H1 (cell line): ENCODE measurements at regions not wholly inside any gene's neighbourhood (a gene's known extent, or its start where the extent isn't known, plus 50 kb on each side); places are given as distances from the start of the nearest gene placed in this dataset.

Source experiments
- CTCF ChIA-PET: fragments of 300-600 bp; sonication (Branson Sonifier 250); formaldehyde crosslinking; loops from one replicate; lab custom pipeline; 2021; ENCODE audit not compliant: partially characterized antibody; lab: Charles Lee
- POLR2A ChIA-PET: fragments of 300-600 bp; sonication (Branson Sonifier 250); formaldehyde crosslinking; loops from one replicate; lab custom pipeline; 2021; ENCODE audit warnings: inconsistent platforms; ENCODE audit not compliant: partially characterized antibody; lab: Charles Lee
- DNase-seq, 2 experiments: peaks; one replicate each; pipeline versions ENCODE4 v3.0.0 to v3.0.0-alpha.2; 2010 to 2022; ENCODE audit warnings: low spot score in 2 of 2, low read depth in 1 of 2, mixed read lengths in 1 of 2
- FAIRE-seq: peaks from 2 replicates; lab custom pipeline; 2011; peaks lifted over from hg19 to GRCh38; lab: Jason Lieb, UNC
- H2AFZ ChIP-seq: 2 replicates; pipeline ENCODE4 v1.8.1; 2012; ENCODE audit warnings: low read length, inconsistent platforms
- H2AK5ac ChIP-seq: 2 replicates; pipeline ENCODE4 v1.6.1; 2013; ENCODE audit warnings: low read depth, low read length
- H2BK120ac ChIP-seq: replicated peaks from 2 replicates; pipeline ENCODE3; 2013; ENCODE audit warnings: low read depth, low read length, inconsistent platforms
- H2BK12ac ChIP-seq: 2 replicates; pipeline ENCODE4 v1.6.1; 2013; ENCODE audit warnings: low read depth, low read length
- H2BK15ac ChIP-seq: 2 replicates; pipeline ENCODE4 v1.6.1; 2013; ENCODE audit warnings: low read length
- H2BK20ac ChIP-seq: 2 replicates; pipeline ENCODE4 v1.6.1; 2013; ENCODE audit warnings: low read length
- H2BK5ac ChIP-seq: 2 replicates; pipeline ENCODE4 v1.6.1; 2013; ENCODE audit warnings: low read depth, low read length
- H3K14ac ChIP-seq: 2 replicates; pipeline ENCODE4 v1.6.1; 2013; ENCODE audit warnings: inconsistent platforms; ENCODE audit not compliant: insufficient read length
- H3K18ac ChIP-seq: 2 replicates; pipeline ENCODE4 v1.6.1; 2013; ENCODE audit warnings: low read length; ENCODE audit errors: extremely low read depth
- H3K23ac ChIP-seq: 2 replicates; pipeline ENCODE4 v1.6.1; 2013; ENCODE audit warnings: inconsistent platforms; ENCODE audit not compliant: insufficient read length
- H3K23me2 ChIP-seq: 2 replicates; pipeline ENCODE4 v1.6.1; 2013; ENCODE audit warnings: low read depth, low read length
- H3K27ac ChIP-seq: 2 replicates; pipeline ENCODE4 v1.6.1; 2011; ENCODE audit warnings: low read depth, low read length, inconsistent platforms
- H3K27me3 ChIP-seq, 4 experiments: replicated peaks in 1 of 4; 1 replicate in 1 of 4; 2 replicates in 3 of 4; pipeline versions ENCODE4 v1.6.1 to v1.8.1; 2011 to 2013; ENCODE audit warnings: low read length in 3 of 4, mild to moderate bottlenecking in 3 of 4, inconsistent platforms in 2 of 4, mixed read lengths in 2 of 4, moderate library complexity in 1 of 4; ENCODE audit not compliant: control insufficient read depth in 3 of 4, insufficient read depth in 3 of 4; ENCODE audit errors: extremely low read depth in 1 of 4
- H3K36me3 ChIP-seq, 4 experiments: 2 replicates each; pipeline versions ENCODE4 v1.6.1 to v1.8.1; 2011 to 2013; ENCODE audit warnings: mild to moderate bottlenecking in 4 of 4, low read length in 3 of 4, moderate library complexity in 2 of 4, control low read depth in 1 of 4, inconsistent platforms in 1 of 4; ENCODE audit not compliant: insufficient read depth in 4 of 4, control insufficient read depth in 2 of 4
- H3K4ac ChIP-seq: replicated peaks from 2 replicates; pipeline ENCODE3; 2013; ENCODE audit warnings: low read length, low read depth, mixed read lengths, inconsistent platforms; ENCODE audit not compliant: insufficient read length
- H3K4me1 ChIP-seq, 4 experiments: replicated peaks in 1 of 4; 1 replicate in 1 of 4; 2 replicates in 3 of 4; pipeline versions ENCODE4 v1.6.1 to v1.8.1; 2011 to 2013; ENCODE audit warnings: low read length in 3 of 4, inconsistent platforms in 2 of 4, mixed read lengths in 1 of 4; ENCODE audit not compliant: insufficient read depth in 4 of 4, control insufficient read depth in 3 of 4
- H3K4me2 ChIP-seq, 2 experiments: 2 replicates each; pipeline versions ENCODE4 v1.6.1 to v1.8.1; 2011 to 2013; ENCODE audit warnings: low read depth in 2 of 2, low read length in 2 of 2, control low read depth in 1 of 2, inconsistent platforms in 1 of 2, mild to moderate bottlenecking in 1 of 2; ENCODE audit not compliant: insufficient read depth in 1 of 2
- H3K4me3 ChIP-seq, 4 experiments: fragments of 200-600, 300-600 bp in 1 of 4; sonication (generic), shearing (Covaris generic), sonication (Bioruptor Twin) in 1 of 4; 2 replicates each; pipeline versions ENCODE4 v1.5.1 to v1.8.1; 2011 to 2016; ENCODE audit warnings: low read length in 4 of 4, low read depth in 3 of 4, control low read depth in 2 of 4, inconsistent platforms in 2 of 4, mild to moderate bottlenecking in 2 of 4, mixed read lengths in 1 of 4, moderate library complexity in 1 of 4; ENCODE audit not compliant: insufficient read depth in 2 of 4; ENCODE audit errors: extremely low read depth in 1 of 4
- H3K56ac ChIP-seq: replicated peaks from 2 replicates; pipeline ENCODE3; 2013; ENCODE audit warnings: low read depth, mild to moderate bottlenecking, mixed read lengths, low read length, inconsistent platforms; ENCODE audit not compliant: insufficient read length
- H3K79me1 ChIP-seq: 2 replicates; pipeline ENCODE4 v1.6.1; 2013; ENCODE audit warnings: low read depth, low read length, control low read depth
- H3K79me2 ChIP-seq, 2 experiments: 2 replicates each; pipeline versions ENCODE4 v1.6.1 to v1.8.1; 2012 to 2013; ENCODE audit warnings: low read length in 2 of 2, mild to moderate bottlenecking in 2 of 2, inconsistent platforms in 1 of 2; ENCODE audit not compliant: insufficient read depth in 2 of 2, control insufficient read depth in 1 of 2
- H3K9ac ChIP-seq, 4 experiments: replicated peaks in 1 of 4; 1 replicate in 1 of 4; 2 replicates in 3 of 4; pipeline versions ENCODE4 v1.6.1 to v1.8.1; 2011 to 2013; ENCODE audit warnings: low read depth in 3 of 4, low read length in 3 of 4, control low read depth in 2 of 4, mild to moderate bottlenecking in 2 of 4, moderate library complexity in 2 of 4, inconsistent platforms in 1 of 4; ENCODE audit errors: extremely low read depth in 1 of 4
- H3K9me3 ChIP-seq, 2 experiments: 2 replicates each; pipeline versions ENCODE4 v1.6.1 to v1.8.1; 2012 to 2013; ENCODE audit warnings: mild to moderate bottlenecking in 2 of 2, moderate library complexity in 2 of 2, control low read depth in 1 of 2, inconsistent platforms in 1 of 2, low read depth in 1 of 2, low read length in 1 of 2, mixed read lengths in 1 of 2; ENCODE audit not compliant: insufficient read depth in 2 of 2
- H4K20me1 ChIP-seq, 2 experiments: replicated peaks in 1 of 2; 2 replicates each; pipeline versions ENCODE3 to v1.8.1; 2011 to 2013; ENCODE audit warnings: inconsistent platforms in 2 of 2, low read length in 2 of 2, mild to moderate bottlenecking in 1 of 2; ENCODE audit not compliant: insufficient read depth in 2 of 2, control insufficient read depth in 1 of 2
- H4K5ac ChIP-seq: 2 replicates; pipeline ENCODE4 v1.6.1; 2013; ENCODE audit warnings: low read length, low read depth, mixed read lengths, inconsistent platforms; ENCODE audit not compliant: insufficient read length
- H4K8ac ChIP-seq: 2 replicates; pipeline ENCODE4 v1.8.0; 2013; ENCODE audit warnings: mild to moderate bottlenecking, moderate library complexity, low read length, inconsistent platforms; ENCODE audit not compliant: insufficient read depth; ENCODE audit errors: extremely low read depth
- H4K91ac ChIP-seq: replicated peaks from 2 replicates; pipeline ENCODE3; 2013; ENCODE audit warnings: low read length, mixed read lengths, inconsistent platforms; ENCODE audit not compliant: insufficient read length
- WGBS, 2 experiments: shearing (Covaris generic) in 1 of 2; methylation state at CpG; one replicate each; pipeline versions ENCODE4 v1.1.6 to v1.1.7; 2013 to 2015; ENCODE audit warnings: low lambda C conversion rate in 2 of 2, mixed read lengths in 2 of 2, inconsistent platforms in 1 of 2, low coverage in 1 of 2, missing lambda C conversion rate in 1 of 2; ENCODE audit not compliant: insufficient replicate concordance in 2 of 2, insufficient coverage in 1 of 2, insufficient read length in 1 of 2; ENCODE audit errors: extremely low coverage in 1 of 2, missing lambda C conversion rate in 1 of 2; 5-methylcytosine and 5-hydroxymethylcytosine counted together

DNA sequence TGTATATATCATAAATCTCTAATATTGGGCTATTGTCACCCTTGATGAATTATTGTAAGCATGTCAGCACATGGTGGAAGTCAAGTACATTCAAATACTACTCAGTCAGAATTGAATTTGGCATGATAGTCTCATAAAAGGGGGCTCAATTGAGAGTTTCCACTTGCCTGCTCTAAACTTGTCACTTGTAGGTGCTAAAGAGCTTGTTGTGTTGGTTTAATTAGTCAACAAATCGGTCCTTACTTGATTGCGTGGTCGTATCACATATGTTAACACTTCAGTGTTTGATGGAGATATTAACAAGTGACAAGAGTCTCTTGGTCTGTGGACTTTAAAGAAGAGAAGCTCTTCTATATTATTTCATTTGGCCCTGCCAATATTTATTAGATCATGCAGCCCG lies 81.1 kb downstream of the NKX2-1 start:
- WGBS, 2 experiments = 91% methylated on average over 4 of the region's 4 CpGs; no CpG with 5 or more reads in 1 of the 2 experiments
- H2BK20ac ChIP-seq = no peak overlapping the region
- no peak overlapping the region for H2BK5ac ChIP-seq
- H3K27ac ChIP-seq = no peak overlapping the region
- ChIA-PET POLR2A (no interaction called here), CTCF (interaction anchor here (1.2 to 4.0 kb wide), 5 partner anchors 9 to 14 kb away, joined by 3 to 19 read pairs (median 4); no protein-coding TSS in a partner anchor)
- DNase-seq (no peak), FAIRE-seq (no peak)
- no peak overlapping the region for H3K4ac ChIP-seq
- no peak overlapping the region for H2AK5ac ChIP-seq
- peaks cover 0 to 17% (median 7%) of the 10 kb centered on the region in 4 experiments; a peak in 5 of 7 replicates for H3K27me3 ChIP-seq
- H3K79me1 ChIP-seq = no peaks in the 10 kb centered on the region
- H2BK120ac ChIP-seq = no peak overlapping the region
- no peak overlapping the region for H3K4me2 ChIP-seq
- no peak overlapping the region for H3K9ac ChIP-seq
- no peak overlapping the region for H3K4me3 ChIP-seq
- no peak overlapping the region for H4K8ac ChIP-seq
- no peaks in the 10 kb centered on the region for H3K79me2 ChIP-seq
- H4K91ac ChIP-seq = no peak overlapping the region
- no peaks in the 10 kb centered on the region for H4K20me1 ChIP-seq
- no peak overlapping the region for H2AFZ ChIP-seq
- H3K9me3 ChIP-seq = no peaks in the 10 kb centered on the region
- no peak overlapping the region for H2BK15ac ChIP-seq
- H4K5ac ChIP-seq = no peak overlapping the region
- H3K14ac ChIP-seq = no peak overlapping the region
- no peak overlapping the region for H3K23ac ChIP-seq
- no peaks in the 10 kb centered on the region; a peak in 1 of 8 replicates for H3K36me3 ChIP-seq
- H2BK12ac ChIP-seq = no peak overlapping the region
- H3K56ac ChIP-seq = no peak overlapping the region
- no peaks in the 10 kb centered on the region for H3K23me2 ChIP-seq
- H3K4me1 ChIP-seq = peaks cover 2 to 19% (median 9%) of the 10 kb centered on the region in 4 experiments; a peak in 6 of 7 replicates
- H3K18ac ChIP-seq = no peak overlapping the region
